ENCODE measurements at regions not wholly inside any gene's neighbourhood (a gene's known extent, or its start where the extent isn't known, plus 50 kb on each side); places are given as distances from the start of the nearest gene placed in this dataset.

DNA sequence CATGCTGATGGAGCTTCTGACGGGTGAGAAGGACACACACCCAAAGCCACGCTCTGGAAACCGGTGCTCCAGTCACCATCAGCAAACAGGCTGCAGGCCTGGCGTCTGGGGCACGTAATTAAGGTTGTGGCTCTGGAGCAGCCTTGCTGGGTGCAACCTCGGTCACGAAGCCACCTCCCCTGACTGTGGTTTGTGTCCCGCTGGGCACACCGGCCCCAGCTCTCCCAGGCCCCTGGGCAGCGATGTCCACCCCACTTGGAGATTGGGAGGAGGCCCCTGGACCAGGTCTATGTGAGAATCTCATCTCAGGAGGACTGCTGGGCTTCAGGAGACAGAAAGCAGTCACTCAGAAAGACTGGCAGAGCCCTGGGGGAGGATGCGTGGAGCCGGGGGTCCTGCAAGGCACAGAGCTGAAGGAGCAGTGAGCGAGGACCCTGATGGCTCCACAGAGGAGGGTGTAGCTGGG is 631.6 kb downstream of the BRD1 start:
- H3K27me3 ChIP-seq (replicated peaks in 1 of 4; ENCODE audit: control extremely low read depth in 1 of 4, control insufficient read depth in 3 of 4, insufficient read depth in 4 of 4, low read length in 3 of 4): no peaks in the 10 kb centered on the region
- ATAC-seq (ENCODE audit: low read depth) (no peak), DNase-seq (no peak)
- H3K4me2 ChIP-seq (replicated peaks; ENCODE audit: low read depth, low read length, poor library complexity, severe bottlenecking): no peak overlapping the region
- no peak for TF ChIP-seq CTCF (IDR thresholded peaks at IDR 0.05)
- no peak for TF ChIP-seq EZH2 (IDR thresholded peaks at IDR 0.05; ENCODE audit: borderline replicate concordance, insufficient read depth, low read depth, low read length, poor library complexity, severe bottlenecking)
- ChIA-PET POLR2A (no interaction called here), CTCF (no interaction called here)
- intact Hi-C loops (cut with micrococcal nuclease): no loop called here
- H3K36me3 ChIP-seq (replicated peaks in 1 of 2; ENCODE audit: control extremely low read depth in 1 of 2, control insufficient read depth in 1 of 2, extremely low read depth in 1 of 2, insufficient read depth in 2 of 2, low read length in 1 of 2): no peaks in the 10 kb centered on the region
- Mint-ChIP-seq H3K27me3 (peaks cover 4% of the 10 kb centered on the region), H3K4me1 (no peaks in the 10 kb centered on the region), H3K27ac (no peak overlapping the region), H3K9me3 (ENCODE audit: insufficient read depth) (no peaks in the 10 kb centered on the region), H3K4me3 (no peak overlapping the region)
- no peak overlapping the region for H3K9ac ChIP-seq (ENCODE audit: low read length)
- no peaks in the 10 kb centered on the region for H3K79me2 ChIP-seq (ENCODE audit: control insufficient read depth, insufficient read depth, low read length)
- peaks cover 0 to 12% (median 0%) of the 10 kb centered on the region in 3 donors for H3K9me3 ChIP-seq (ENCODE audit: control extremely low read depth in 1 of 3, control insufficient read depth in 2 of 3, insufficient read depth in 1 of 3, low read length in 2 of 3)
- no peaks in the 10 kb centered on the region for H3K4me1 ChIP-seq (ENCODE audit: control insufficient read depth in 2 of 2, insufficient read depth in 2 of 2, low read length in 2 of 2)
- no peaks in the 10 kb centered on the region for H4K20me1 ChIP-seq (ENCODE audit: control insufficient read depth, insufficient read depth, low read length, poor library complexity, severe bottlenecking)
- WGBS (ENCODE audit: insufficient coverage): 86% methylated on average over 13 of the region's 13 CpGs
- H2AFZ ChIP-seq (ENCODE audit: insufficient read depth, low read depth, low read length, poor library complexity, severe bottlenecking): no peak overlapping the region
- H3K27ac ChIP-seq (ENCODE audit: low read length in 2 of 2): no peak overlapping the region
- no peak overlapping the region for H3K4me3 ChIP-seq (ENCODE audit: control extremely low read depth in 1 of 5, extremely low read depth in 1 of 5, insufficient read depth in 1 of 5, low read depth in 2 of 5, low read length in 4 of 5)

DNA sequence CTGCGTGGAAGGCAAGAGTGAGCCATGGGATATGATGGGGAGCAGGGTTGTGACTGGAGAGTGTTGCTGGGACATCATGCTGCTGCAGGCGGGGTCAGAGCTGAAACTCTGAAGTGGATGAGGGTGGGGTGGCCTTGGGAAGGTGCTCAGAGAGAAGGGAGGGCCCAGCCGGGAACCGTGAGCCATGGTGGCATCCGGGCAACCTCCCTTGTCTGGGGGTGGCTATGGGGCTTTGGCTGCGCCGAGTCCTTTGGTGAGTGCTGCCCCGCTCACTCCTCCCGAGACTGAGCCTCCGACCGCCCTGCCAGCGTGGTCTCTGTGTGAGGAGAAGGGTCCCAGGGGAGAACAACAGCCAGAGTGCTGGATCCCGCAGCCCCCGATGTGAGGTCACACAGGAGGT is 632.0 kb downstream of the BRD1 start:
- no peak for TF ChIP-seq EZH2 (IDR thresholded peaks at IDR 0.05; ENCODE audit: borderline replicate concordance, insufficient read depth, low read depth, low read length, poor library complexity, severe bottlenecking)
- no peak for TF ChIP-seq CTCF (IDR thresholded peaks at IDR 0.05)
- ChIA-PET POLR2A (no interaction called here), CTCF (no interaction called here)
- H3K36me3 ChIP-seq (replicated peaks in 1 of 2; ENCODE audit: control extremely low read depth in 1 of 2, control insufficient read depth in 1 of 2, extremely low read depth in 1 of 2, insufficient read depth in 2 of 2, low read length in 1 of 2): no peaks in the 10 kb centered on the region
- H3K4me1 ChIP-seq (ENCODE audit: control insufficient read depth in 2 of 2, insufficient read depth in 2 of 2, low read length in 2 of 2): no peaks in the 10 kb centered on the region
- no peaks in the 10 kb centered on the region for H3K27me3 ChIP-seq (replicated peaks in 1 of 4; ENCODE audit: control extremely low read depth in 1 of 4, control insufficient read depth in 3 of 4, insufficient read depth in 4 of 4, low read length in 3 of 4)
- no peaks in the 10 kb centered on the region for H3K79me2 ChIP-seq (ENCODE audit: control insufficient read depth, insufficient read depth, low read length)
- no peak overlapping the region for H3K4me2 ChIP-seq (replicated peaks; ENCODE audit: low read depth, low read length, poor library complexity, severe bottlenecking)
- Mint-ChIP-seq H3K27ac (no peak overlapping the region), H3K27me3 (peaks cover 4% of the 10 kb centered on the region), H3K9me3 (ENCODE audit: insufficient read depth) (no peaks in the 10 kb centered on the region), H3K4me3 (no peak overlapping the region), H3K4me1 (no peaks in the 10 kb centered on the region)
- peaks cover 0 to 12% (median 0%) of the 10 kb centered on the region in 3 donors for H3K9me3 ChIP-seq (ENCODE audit: control extremely low read depth in 1 of 3, control insufficient read depth in 2 of 3, insufficient read depth in 1 of 3, low read length in 2 of 3)
- no peak for ATAC-seq (ENCODE audit: low read depth)
- no peak overlapping the region for H2AFZ ChIP-seq (ENCODE audit: insufficient read depth, low read depth, low read length, poor library complexity, severe bottlenecking)
- intact Hi-C loops (cut with micrococcal nuclease): no loop called here
- no peak for DNase-seq
- no peak overlapping the region for H3K4me3 ChIP-seq (ENCODE audit: control extremely low read depth in 1 of 5, extremely low read depth in 1 of 5, insufficient read depth in 1 of 5, low read depth in 2 of 5, low read length in 4 of 5)
- no peak overlapping the region for H3K27ac ChIP-seq (ENCODE audit: low read length in 2 of 2)
- 85% methylated on average over 14 of the region's 14 CpGs for WGBS (ENCODE audit: insufficient coverage)
- H3K9ac ChIP-seq (ENCODE audit: low read length): no peak overlapping the region
- H4K20me1 ChIP-seq (ENCODE audit: control insufficient read depth, insufficient read depth, low read length, poor library complexity, severe bottlenecking): no peaks in the 10 kb centered on the region
